Mucosa of stomach (tissue), 1 donor: ENCODE measurements at regions not wholly inside any gene's neighbourhood (a gene's known extent, or its start where the extent isn't known, plus 50 kb on each side); places are given as distances from the start of the nearest gene placed in this dataset.

Source experiments
- H3K27me3 ChIP-seq: one replicate; pipeline ENCODE4 v1.7.0; 2013; ENCODE audit warnings: mild to moderate bottlenecking, low read length; ENCODE audit not compliant: control insufficient read depth, insufficient read depth
- H3K36me3 ChIP-seq: one replicate; pipeline ENCODE4 v1.7.0; 2013; ENCODE audit warnings: low read length; ENCODE audit not compliant: control insufficient read depth, insufficient read depth
- H3K4me1 ChIP-seq: one replicate; pipeline ENCODE4 v1.7.0; 2013; ENCODE audit warnings: mild to moderate bottlenecking, low read length; ENCODE audit not compliant: control insufficient read depth, insufficient read depth
- H3K4me3 ChIP-seq: one replicate; pipeline ENCODE4 v1.7.0; 2013; ENCODE audit warnings: low read length
- H3K9ac ChIP-seq: one replicate; pipeline ENCODE4 v1.7.0; 2013; ENCODE audit warnings: mild to moderate bottlenecking, low read length, moderate library complexity
- H3K9me3 ChIP-seq: one replicate; pipeline ENCODE4 v1.7.0; 2013; ENCODE audit warnings: mild to moderate bottlenecking, low read length, moderate library complexity; ENCODE audit not compliant: control insufficient read depth
- donor health status: Pancreatic carcinoma.

DNA sequence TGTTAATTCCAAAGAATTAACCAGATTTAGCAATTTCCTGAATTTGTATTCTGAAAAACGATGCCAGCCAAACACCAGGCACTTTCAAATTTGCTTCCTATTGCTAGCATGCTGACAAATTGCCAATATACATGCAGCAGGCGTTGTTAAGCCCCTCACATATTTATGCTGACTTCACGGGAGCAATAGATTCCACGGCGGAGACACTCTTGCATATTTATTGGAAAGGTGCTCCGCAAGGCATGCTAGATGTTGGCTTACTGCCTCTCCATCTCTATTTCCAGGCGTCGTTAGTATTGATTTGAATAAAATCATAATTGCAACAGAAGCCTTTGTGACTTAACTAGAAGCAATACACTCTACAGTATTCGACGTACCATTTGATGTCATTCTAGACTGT, 211.0 kb upstream of the IRX5 start:
- Histone ChIP-seq H3K4me3 (no peak overlapping the region), H3K27me3 (no peaks in the 10 kb centered on the region), H3K9me3 (no peaks in the 10 kb centered on the region), H3K36me3 (no peaks in the 10 kb centered on the region), H3K9ac (no peak overlapping the region), H3K4me1 (no peaks in the 10 kb centered on the region)

DNA sequence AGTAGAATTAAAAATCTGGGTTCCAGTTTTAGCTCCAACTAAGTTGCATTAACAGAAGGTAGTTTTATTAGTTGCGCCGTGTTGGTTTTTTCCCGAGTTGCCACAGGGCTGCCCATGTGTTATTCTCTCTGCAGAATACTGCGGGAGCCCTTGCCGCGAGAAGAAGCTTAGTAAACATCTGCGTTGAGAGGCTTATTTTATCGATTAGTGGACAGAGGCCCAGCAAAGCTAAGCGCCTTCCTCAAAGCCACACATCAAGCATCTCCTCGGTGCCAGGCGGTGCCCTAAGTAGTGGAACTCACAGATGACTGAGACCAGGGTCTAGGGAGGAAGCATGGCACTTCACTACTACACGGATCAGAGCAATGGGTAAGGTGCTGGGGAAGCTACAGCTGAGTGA, 212.3 kb upstream of the IRX5 start:
- H3K9me3 ChIP-seq = no peaks in the 10 kb centered on the region
- no peak overlapping the region for H3K9ac ChIP-seq
- no peak overlapping the region for H3K4me3 ChIP-seq
- H3K36me3 ChIP-seq = no peaks in the 10 kb centered on the region
- no peaks in the 10 kb centered on the region for H3K4me1 ChIP-seq
- H3K27me3 ChIP-seq = no peaks in the 10 kb centered on the region

DNA sequence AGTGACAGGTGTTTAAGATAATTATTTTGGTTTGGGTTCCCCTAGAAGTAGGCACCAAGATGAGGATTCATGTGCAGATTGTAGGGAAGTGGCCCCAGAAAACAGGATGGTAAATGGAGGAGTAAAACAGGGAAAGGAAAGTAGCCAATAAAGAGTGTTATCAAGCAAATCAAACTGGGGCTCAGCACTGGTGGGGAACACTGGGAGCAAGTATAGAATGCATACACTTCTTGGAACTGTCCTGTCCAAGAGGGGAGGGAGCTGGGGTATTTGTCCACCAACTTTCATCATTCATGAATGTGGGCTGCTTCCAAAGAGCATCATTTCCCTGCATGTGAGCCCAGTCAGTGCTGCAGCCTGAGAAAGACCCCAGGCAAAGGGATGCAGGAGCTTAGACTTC, 215.7 kb upstream of the IRX5 start:
- Histone ChIP-seq H3K9me3 (no peaks in the 10 kb centered on the region), H3K36me3 (no peaks in the 10 kb centered on the region), H3K4me1 (no peaks in the 10 kb centered on the region), H3K27me3 (no peaks in the 10 kb centered on the region), H3K9ac (no peak overlapping the region), H3K4me3 (no peak overlapping the region)

DNA sequence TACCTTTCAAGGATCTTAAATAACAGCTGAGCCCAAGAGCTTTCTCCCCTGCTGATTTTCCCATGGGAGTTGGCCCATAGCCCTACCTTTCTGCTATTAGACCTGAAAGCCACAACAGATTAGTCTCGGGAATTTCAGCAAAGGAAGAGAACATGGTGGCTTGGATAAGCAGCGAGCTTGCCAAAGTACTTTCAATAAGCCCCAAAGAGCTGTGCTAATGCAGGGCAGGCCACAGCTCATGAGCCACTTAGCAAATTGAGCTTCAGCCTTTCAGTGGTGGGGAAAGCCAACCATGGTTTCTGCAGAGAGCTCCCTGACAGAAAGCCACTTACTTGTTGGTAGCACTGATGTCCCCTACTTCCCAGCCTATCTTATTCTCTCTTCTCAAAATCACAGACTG, 217.8 kb upstream of the IRX5 start:
- H3K9me3 ChIP-seq = no peaks in the 10 kb centered on the region
- H3K9ac ChIP-seq = no peak overlapping the region
- H3K36me3 ChIP-seq = no peaks in the 10 kb centered on the region
- no peaks in the 10 kb centered on the region for H3K27me3 ChIP-seq
- no peaks in the 10 kb centered on the region for H3K4me1 ChIP-seq
- no peak overlapping the region for H3K4me3 ChIP-seq

DNA sequence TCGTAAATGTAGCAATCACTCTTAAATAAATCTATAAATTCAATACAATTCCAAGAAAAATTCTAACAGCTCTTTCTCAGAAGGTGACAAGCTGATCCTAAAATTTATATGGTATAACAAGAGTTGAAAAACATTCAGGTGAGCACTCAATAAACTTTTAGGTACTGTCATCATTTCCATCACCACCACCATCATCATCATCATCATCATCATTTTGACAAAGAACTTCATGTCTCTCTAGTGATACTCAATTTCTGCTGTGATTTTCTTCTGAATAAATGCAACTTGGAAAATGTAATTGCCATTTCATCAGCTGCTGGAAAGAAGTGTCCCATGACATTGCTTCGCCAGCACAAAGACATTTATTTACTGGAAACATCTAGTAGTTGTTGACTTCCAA, 222.9 kb upstream of the IRX5 start:
- no peaks in the 10 kb centered on the region for H3K9me3 ChIP-seq
- H3K4me1 ChIP-seq = no peaks in the 10 kb centered on the region
- H3K9ac ChIP-seq = no peak overlapping the region
- H3K4me3 ChIP-seq = no peak overlapping the region
- no peaks in the 10 kb centered on the region for H3K36me3 ChIP-seq
- H3K27me3 ChIP-seq = no peaks in the 10 kb centered on the region

DNA sequence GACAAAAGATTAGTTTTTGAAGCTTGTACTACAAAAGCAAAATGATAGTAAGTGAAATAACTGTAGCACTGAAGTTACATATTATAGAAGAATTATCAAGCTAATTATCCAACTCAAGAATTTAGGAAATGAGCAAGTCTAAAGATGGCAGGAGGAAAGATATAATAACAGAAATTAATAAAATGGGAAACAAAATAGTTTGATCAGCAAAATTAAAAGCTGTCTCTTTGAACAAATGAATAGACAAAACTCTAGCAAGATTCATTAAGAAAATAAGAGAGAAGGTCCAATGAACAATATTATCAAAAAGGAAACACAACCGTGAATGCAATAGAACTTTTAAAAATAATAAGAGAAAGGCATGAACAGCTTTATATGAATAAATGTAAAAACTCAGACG, 224.3 kb upstream of the IRX5 start:
- no peaks in the 10 kb centered on the region for H3K27me3 ChIP-seq
- no peaks in the 10 kb centered on the region for H3K36me3 ChIP-seq
- no peak overlapping the region for H3K4me3 ChIP-seq
- no peak overlapping the region for H3K9ac ChIP-seq
- no peaks in the 10 kb centered on the region for H3K4me1 ChIP-seq
- H3K9me3 ChIP-seq = no peaks in the 10 kb centered on the region

DNA sequence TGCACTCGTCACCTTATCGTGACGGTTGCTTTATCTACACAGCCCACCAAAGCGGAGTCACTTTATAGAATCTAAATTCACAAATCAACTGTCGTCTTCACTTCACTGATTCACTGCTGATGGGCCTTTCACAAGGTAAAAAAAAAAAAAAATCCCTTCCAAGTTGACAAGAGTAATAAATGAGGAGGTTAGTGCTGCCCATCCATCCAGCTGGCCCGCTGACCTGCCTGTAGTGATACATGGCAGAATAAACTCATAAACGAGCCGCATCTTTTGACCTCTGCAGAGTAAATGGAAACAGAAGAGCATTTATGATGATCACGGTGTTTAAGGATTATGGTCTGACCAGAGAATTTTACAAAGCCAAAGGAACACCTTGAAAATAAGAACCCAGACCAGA, 227.3 kb upstream of the IRX5 start:
- no peak overlapping the region for H3K4me3 ChIP-seq
- H3K36me3 ChIP-seq = no peaks in the 10 kb centered on the region
- H3K9me3 ChIP-seq = no peaks in the 10 kb centered on the region
- no peak overlapping the region for H3K9ac ChIP-seq
- no peaks in the 10 kb centered on the region for H3K4me1 ChIP-seq
- H3K27me3 ChIP-seq = no peaks in the 10 kb centered on the region

DNA sequence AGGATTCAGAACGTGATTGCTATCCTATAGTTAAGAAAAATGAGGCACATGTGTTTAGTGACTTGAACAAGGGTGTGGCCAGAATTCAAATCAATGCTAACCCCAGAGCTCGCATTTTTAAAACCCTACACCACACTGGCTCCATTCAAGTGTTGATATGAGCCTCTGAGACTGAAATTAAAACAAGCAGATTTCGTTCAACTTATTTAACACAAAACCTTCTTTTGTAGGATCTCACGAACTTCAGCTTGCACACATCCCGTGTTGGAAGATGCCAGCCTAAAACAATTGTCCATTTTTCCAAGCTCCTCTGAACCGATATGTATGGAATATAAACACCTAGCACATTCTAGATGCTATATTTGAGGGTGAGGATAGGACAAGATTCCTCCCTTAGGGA, 231.0 kb upstream of the IRX5 start:
- Histone ChIP-seq H3K9me3 (no peaks in the 10 kb centered on the region), H3K4me3 (no peak overlapping the region), H3K27me3 (no peaks in the 10 kb centered on the region), H3K9ac (no peak overlapping the region), H3K36me3 (no peaks in the 10 kb centered on the region), H3K4me1 (no peaks in the 10 kb centered on the region)

DNA sequence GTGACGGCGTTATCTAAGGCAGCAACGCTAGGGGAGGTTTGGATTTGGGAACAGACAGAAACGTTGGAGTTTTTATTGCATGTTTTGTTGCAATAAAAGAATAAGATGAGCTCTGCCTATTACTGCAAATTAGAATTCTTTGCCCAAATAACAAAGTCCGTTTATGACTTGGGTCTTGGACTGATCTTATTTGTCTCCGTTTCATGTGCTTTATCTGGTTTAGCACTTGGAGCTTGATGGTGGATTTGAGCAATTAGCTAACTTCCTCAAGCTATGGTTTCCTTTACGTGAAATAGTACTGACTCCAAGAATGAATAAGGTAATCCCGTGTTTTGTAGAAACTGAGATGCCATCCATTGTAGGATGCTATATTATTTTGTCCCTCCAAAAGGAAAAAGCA, 233.0 kb upstream of the IRX5 start:
- H3K4me1 ChIP-seq = no peaks in the 10 kb centered on the region
- H3K36me3 ChIP-seq = no peaks in the 10 kb centered on the region
- no peaks in the 10 kb centered on the region for H3K9me3 ChIP-seq
- no peak overlapping the region for H3K9ac ChIP-seq
- H3K27me3 ChIP-seq = no peaks in the 10 kb centered on the region
- no peak overlapping the region for H3K4me3 ChIP-seq

DNA sequence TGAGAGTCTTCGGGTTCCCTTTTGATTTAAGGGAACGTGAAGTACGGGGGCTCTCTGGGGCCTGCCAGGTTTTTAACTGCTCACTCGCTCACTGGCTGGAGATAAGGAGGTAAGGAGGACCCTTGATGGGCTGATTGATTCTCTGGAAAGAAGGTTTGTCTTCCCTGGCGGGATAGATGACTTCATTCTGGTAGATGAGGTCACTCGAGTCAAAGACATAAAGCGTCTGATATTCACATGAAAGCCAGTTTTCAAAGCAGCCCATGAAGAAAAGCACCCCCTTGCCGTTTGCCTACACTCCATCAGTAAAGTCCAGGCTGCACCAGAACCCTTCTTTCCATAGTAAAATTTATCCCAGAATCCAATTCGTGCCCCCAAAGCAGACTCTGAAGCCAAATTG, 233.7 kb upstream of the IRX5 start:
- Histone ChIP-seq H3K36me3 (no peaks in the 10 kb centered on the region), H3K27me3 (no peaks in the 10 kb centered on the region), H3K9me3 (no peaks in the 10 kb centered on the region), H3K4me3 (no peak overlapping the region), H3K9ac (no peak overlapping the region), H3K4me1 (no peaks in the 10 kb centered on the region)

DNA sequence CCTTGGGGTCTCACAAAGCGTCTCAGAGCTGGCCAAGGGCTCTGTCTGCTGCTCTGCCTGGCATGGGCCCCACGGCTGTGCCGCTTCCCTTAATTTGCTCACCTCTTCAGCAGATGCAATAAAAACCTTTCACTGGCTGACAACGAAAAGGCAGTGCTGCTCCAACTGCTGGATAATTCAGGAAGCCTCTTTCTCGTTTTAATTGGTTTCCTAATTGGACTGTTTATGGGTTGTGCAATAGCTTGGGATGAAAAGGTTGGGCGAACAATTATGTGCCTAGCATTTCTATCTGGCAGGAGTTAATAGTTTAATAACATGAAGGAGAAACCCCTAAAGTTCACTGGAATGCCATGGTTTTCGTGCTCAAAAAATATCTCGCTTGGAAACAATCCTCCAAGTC, 234.1 kb upstream of the IRX5 start:
- H3K4me3 ChIP-seq = no peak overlapping the region
- H3K9me3 ChIP-seq = no peaks in the 10 kb centered on the region
- no peaks in the 10 kb centered on the region for H3K27me3 ChIP-seq
- H3K9ac ChIP-seq = no peak overlapping the region
- no peaks in the 10 kb centered on the region for H3K4me1 ChIP-seq
- H3K36me3 ChIP-seq = no peaks in the 10 kb centered on the region

DNA sequence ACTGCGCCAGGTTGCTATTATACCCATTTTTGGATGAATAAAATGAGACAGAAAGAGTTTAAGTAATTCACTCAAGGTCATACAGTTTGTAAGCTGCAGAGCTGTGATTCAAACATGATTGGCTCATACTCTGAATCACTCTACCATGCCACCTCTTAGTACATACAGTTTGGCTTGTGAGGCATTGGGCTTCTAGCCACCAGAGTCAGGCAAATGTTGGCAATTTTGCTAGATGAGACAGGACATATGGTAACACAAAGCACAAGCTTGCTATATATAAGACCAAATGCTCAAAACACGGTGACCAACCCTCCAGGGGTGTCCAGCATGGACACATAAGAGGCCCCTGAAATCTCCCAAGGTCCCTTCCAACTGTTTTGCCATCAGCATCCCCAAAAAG, 236.0 kb upstream of the IRX5 start:
- no peaks in the 10 kb centered on the region for H3K36me3 ChIP-seq
- H3K9me3 ChIP-seq = no peaks in the 10 kb centered on the region
- no peaks in the 10 kb centered on the region for H3K4me1 ChIP-seq
- no peak overlapping the region for H3K4me3 ChIP-seq
- H3K9ac ChIP-seq = no peak overlapping the region
- no peaks in the 10 kb centered on the region for H3K27me3 ChIP-seq

DNA sequence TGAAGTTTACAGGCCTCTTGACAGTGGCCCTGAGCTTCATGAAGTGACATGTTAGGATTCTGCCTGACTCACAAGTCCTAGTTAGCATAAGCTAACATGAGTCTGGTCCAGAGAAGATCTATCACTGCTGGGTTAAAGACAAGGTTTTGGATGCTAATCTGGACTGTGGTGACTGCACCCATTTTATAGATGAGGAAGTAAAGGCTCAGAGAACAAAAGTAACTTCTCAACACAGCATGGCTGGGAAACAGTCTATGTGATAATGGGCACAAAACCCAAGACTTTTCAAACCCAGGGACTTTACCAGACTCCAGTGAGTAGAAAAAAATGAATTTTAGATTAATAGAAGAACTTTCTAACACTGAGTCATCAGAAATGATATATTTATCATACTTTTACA, 236.8 kb upstream of the IRX5 start:
- H3K9me3 ChIP-seq = no peaks in the 10 kb centered on the region
- H3K36me3 ChIP-seq = no peaks in the 10 kb centered on the region
- H3K9ac ChIP-seq = no peak overlapping the region
- no peaks in the 10 kb centered on the region for H3K4me1 ChIP-seq
- no peak overlapping the region for H3K4me3 ChIP-seq
- no peaks in the 10 kb centered on the region for H3K27me3 ChIP-seq
